Neuronal stem cell (in vitro differentiated cells): ENCODE measurements at regions not wholly inside any gene's neighbourhood (a gene's known extent, or its start where the extent isn't known, plus 50 kb on each side); places are given as distances from the start of the nearest gene placed in this dataset.

Source experiments
- DNase-seq: peaks from one replicate; pipeline ENCODE4 v3.0.0-alpha.2; 2013; ENCODE audit warnings: low spot score
- H2AFZ ChIP-seq: one replicate; pipeline ENCODE4 v1.6.1; 2013; ENCODE audit warnings: mild to moderate bottlenecking, low read length, inconsistent platforms
- H2AK5ac ChIP-seq: 2 replicates; pipeline ENCODE4 v1.6.1; 2013; ENCODE audit warnings: low read depth, mild to moderate bottlenecking, inconsistent platforms, low read length, moderate library complexity, mixed read lengths
- H2BK120ac ChIP-seq: 2 replicates; pipeline ENCODE4 v1.6.1; 2013; ENCODE audit warnings: low read depth, mild to moderate bottlenecking, inconsistent platforms, low read length, moderate library complexity, mixed read lengths
- H2BK12ac ChIP-seq: one replicate; pipeline ENCODE4 v1.6.1; 2013; ENCODE audit warnings: low read length, inconsistent platforms
- H2BK15ac ChIP-seq: 2 replicates; pipeline ENCODE4 v1.6.1; 2013; ENCODE audit warnings: mild to moderate bottlenecking, low read length, inconsistent platforms, mixed read lengths
- H2BK5ac ChIP-seq: one replicate; pipeline ENCODE4 v1.6.1; 2013; ENCODE audit warnings: inconsistent platforms, mild to moderate bottlenecking, low read length, moderate library complexity
- H3K14ac ChIP-seq: one replicate; pipeline ENCODE4 v1.6.1; 2013; ENCODE audit warnings: low read length, inconsistent platforms
- H3K18ac ChIP-seq: 2 replicates; pipeline ENCODE4 v1.6.1; 2013; ENCODE audit warnings: low read length, inconsistent platforms
- H3K23ac ChIP-seq: 2 replicates; pipeline ENCODE4 v1.6.1; 2013; ENCODE audit warnings: low read depth, mild to moderate bottlenecking, mixed read lengths, low read length, inconsistent platforms; ENCODE audit not compliant: poor library complexity
- H3K27ac ChIP-seq: replicated peaks from 3 replicates; pipeline ENCODE4 v1.5.1; 2013; ENCODE audit warnings: low read length, inconsistent platforms
- H3K27me3 ChIP-seq, 3 experiments: 2 replicates each; pipeline ENCODE4 v1.6.1; 2013; ENCODE audit warnings: low read length in 3 of 3, mild to moderate bottlenecking in 2 of 3, inconsistent platforms in 1 of 3, low read depth in 1 of 3, mixed read lengths in 1 of 3, moderate library complexity in 1 of 3; ENCODE audit not compliant: control insufficient read depth in 3 of 3, insufficient read depth in 3 of 3
- H3K36me3 ChIP-seq, 2 donors: replicated peaks in 1 of 2; 2 replicates each; pipeline ENCODE4 v1.6.1; 2013; ENCODE audit warnings: low read length in 2 of 2; ENCODE audit not compliant: control insufficient read depth in 2 of 2, insufficient read depth in 2 of 2
- H3K4ac ChIP-seq: 2 replicates; pipeline ENCODE4 v1.6.1; 2013; ENCODE audit warnings: inconsistent platforms, mild to moderate bottlenecking, low read length, moderate library complexity
- H3K4me1 ChIP-seq, 2 donors: 1 replicate in 1 of 2; 2 replicates in 1 of 2; pipeline ENCODE4 v1.6.1; 2013; ENCODE audit warnings: low read length in 2 of 2, low read depth in 1 of 2; ENCODE audit not compliant: control insufficient read depth in 2 of 2, insufficient read depth in 1 of 2
- H3K4me2 ChIP-seq: one replicate; pipeline ENCODE4 v1.6.1; 2013; ENCODE audit warnings: mild to moderate bottlenecking, low read length, inconsistent platforms; ENCODE audit not compliant: insufficient read depth, poor library complexity, severe bottlenecking
- H3K4me3 ChIP-seq, 2 donors: 2 replicates each; pipeline ENCODE4 v1.5.1; 2013; ENCODE audit warnings: low read length in 2 of 2, mild to moderate bottlenecking in 2 of 2, inconsistent platforms in 1 of 2, moderate library complexity in 1 of 2
- H3K79me1 ChIP-seq: one replicate; pipeline ENCODE4 v1.6.1; 2013; ENCODE audit warnings: low read depth, mild to moderate bottlenecking, inconsistent platforms, low read length, moderate library complexity
- H3K9ac ChIP-seq: one replicate; pipeline ENCODE4 v1.6.1; 2013; ENCODE audit warnings: mild to moderate bottlenecking, low read depth, low read length, inconsistent platforms; ENCODE audit not compliant: poor library complexity
- H3K9me3 ChIP-seq, 2 donors: replicated peaks in 1 of 2; 2 replicates each; pipeline versions ENCODE3 to v1.6.1; 2013; ENCODE audit warnings: low read length in 2 of 2, mild to moderate bottlenecking in 2 of 2, inconsistent platforms in 1 of 2, low read depth in 1 of 2, mixed read lengths in 1 of 2, moderate library complexity in 1 of 2; ENCODE audit not compliant: control insufficient read depth in 2 of 2, insufficient read depth in 1 of 2
- H4K8ac ChIP-seq: one replicate; pipeline ENCODE4 v1.6.1; 2013; ENCODE audit warnings: low read depth, mild to moderate bottlenecking, inconsistent platforms, low read length, moderate library complexity
- H4K91ac ChIP-seq: one replicate; pipeline ENCODE4 v1.6.1; 2013; ENCODE audit warnings: low read length, low read depth, mild to moderate bottlenecking, inconsistent platforms; ENCODE audit not compliant: poor library complexity
- WGBS, 2 donors: extraction: QIAGEN DNeasy Blood & Tissue Kit; methylation state at CpG; one replicate each; pipeline ENCODE4 v1.1.7; 2013; ENCODE audit warnings: missing lambda C conversion rate in 2 of 2, mixed read lengths in 1 of 2; ENCODE audit not compliant: insufficient read length in 2 of 2, insufficient replicate concordance in 1 of 2; ENCODE audit errors: extremely low coverage in 2 of 2; 5-methylcytosine and 5-hydroxymethylcytosine counted together

DNA sequence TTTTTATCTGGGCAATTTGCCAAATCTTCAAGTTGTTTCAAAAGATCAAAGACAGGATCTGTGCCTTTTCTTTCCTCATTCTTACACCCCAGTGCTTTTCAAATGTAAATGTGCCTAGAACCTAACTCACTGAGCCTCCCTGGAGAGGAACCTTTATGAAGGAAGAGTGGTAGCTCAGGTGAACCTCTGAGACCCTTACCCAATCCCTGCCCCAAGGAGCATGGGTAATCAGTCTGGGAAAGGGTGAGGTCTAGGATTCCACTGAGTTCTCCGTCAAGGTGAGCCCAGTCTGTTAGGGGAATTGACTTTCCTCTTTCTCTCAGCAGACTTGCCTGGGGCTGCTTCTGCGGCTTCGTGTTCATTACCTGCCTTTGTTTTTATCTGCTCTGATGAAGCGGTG, 88.1 kb upstream of the MAP4K4 start:
- H3K4me2 ChIP-seq: no peak overlapping the region
- H3K27ac ChIP-seq: no peak overlapping the region
- H3K9ac ChIP-seq: no peak overlapping the region
- H3K9me3 ChIP-seq: no peaks in the 10 kb centered on the region
- no CpG with 5 or more reads among the region's 4 CpGs for WGBS, 2 donors
- no peak overlapping the region for H2BK5ac ChIP-seq
- no peaks in the 10 kb centered on the region for H3K4me1 ChIP-seq
- H3K36me3 ChIP-seq: no peaks in the 10 kb centered on the region
- H3K79me1 ChIP-seq: no peaks in the 10 kb centered on the region
- no peak overlapping the region for H2AFZ ChIP-seq
- H3K23ac ChIP-seq: no peak overlapping the region
- no peak overlapping the region for H3K14ac ChIP-seq
- no peak overlapping the region for H2BK12ac ChIP-seq
- H2AK5ac ChIP-seq: no peak overlapping the region
- H4K8ac ChIP-seq: no peak overlapping the region
- no peak for DNase-seq
- H3K4me3 ChIP-seq: no peak overlapping the region
- no peak overlapping the region for H2BK15ac ChIP-seq
- H3K18ac ChIP-seq: no peak overlapping the region
- no peak overlapping the region for H2BK120ac ChIP-seq
- H3K4ac ChIP-seq: no peak overlapping the region
- H4K91ac ChIP-seq: no peak overlapping the region
- no peaks in the 10 kb centered on the region for H3K27me3 ChIP-seq

DNA sequence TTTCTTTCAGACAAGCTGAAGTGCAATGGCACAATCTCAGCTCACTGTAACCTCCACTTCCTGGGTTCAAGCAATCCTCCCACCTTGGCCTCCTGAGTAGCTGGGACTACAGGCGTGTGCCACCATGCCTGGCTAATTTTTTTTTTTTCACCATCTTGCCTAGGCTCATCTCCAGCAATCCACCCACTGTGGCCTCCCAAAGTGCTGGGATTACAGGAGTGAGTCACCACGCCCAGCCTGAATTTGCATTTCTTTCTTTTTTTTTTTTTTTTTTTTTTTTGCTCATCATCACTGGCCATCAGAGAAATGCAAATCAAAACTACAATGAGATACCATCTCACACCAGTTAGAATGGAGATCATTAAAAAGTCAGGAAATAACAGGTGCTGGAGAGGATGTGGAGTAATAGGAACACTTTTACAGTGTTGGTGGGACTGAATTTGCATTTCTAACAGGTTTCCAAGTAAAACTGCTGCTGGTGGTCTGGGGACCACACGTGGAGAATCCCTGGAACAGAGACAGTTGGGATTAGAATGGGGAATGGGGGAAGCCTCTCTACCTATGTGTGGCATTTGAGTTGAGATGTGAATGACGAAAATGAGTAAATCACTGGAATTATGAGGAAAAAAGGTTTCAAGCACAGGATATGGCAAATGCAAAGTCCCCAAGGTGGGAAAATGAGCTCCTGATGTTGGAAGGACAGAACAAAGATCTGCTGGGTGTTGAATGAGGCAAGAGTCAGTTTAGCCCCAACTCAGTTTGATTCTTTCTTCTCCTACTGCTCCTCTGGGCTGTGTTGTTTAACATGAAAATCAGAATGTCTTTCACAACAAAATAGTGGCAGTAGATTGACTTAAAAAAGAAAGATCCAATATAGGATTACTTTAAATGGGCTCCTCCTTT, 88.8 kb upstream of the MAP4K4 start:
- no CpG with 5 or more reads among the region's 4 CpGs for WGBS, 2 donors

DNA sequence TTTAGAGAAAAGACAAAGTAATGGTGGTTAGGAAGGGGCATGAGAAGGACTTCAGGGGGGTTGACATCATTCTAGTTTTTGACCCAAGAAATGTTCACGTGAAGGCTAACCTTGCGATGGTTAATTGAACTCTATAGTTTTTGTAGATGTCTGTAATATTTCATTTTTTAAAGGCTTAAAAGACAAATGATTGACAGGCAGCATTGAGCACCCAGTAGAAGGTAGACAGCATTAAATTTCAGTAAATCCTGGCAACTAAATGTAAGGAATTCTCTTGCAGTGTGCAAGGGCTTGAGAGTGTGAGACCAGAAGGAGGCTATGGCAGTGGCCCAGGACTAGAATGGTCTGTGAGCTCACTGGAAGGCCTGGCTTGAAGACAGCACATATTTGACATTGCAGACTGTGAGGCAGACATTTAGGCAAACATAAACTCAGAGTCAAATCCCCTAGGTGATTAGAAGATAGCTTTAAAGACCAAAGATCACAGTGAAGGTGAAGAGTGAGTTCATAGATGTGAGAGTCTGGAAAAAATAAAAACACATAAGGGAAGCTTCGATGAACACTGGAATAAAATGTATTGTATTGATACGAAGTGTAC, 100.1 kb upstream of the MAP4K4 start:
- Histone ChIP-seq H3K4me1 (no peaks in the 10 kb centered on the region), H4K91ac (no peak overlapping the region), H3K4me2 (no peak overlapping the region), H3K9me3 (no peaks in the 10 kb centered on the region), H3K36me3 (no peaks in the 10 kb centered on the region), H3K9ac (no peak overlapping the region), H3K23ac (no peak overlapping the region), H4K8ac (no peak overlapping the region), H3K4ac (no peak overlapping the region), H3K18ac (no peak overlapping the region), H3K27me3 (no peaks in the 10 kb centered on the region), H3K27ac (no peak overlapping the region), H3K79me1 (no peaks in the 10 kb centered on the region), H2BK5ac (no peak overlapping the region), H3K14ac (no peak overlapping the region), H2BK12ac (no peak overlapping the region), H2BK15ac (no peak overlapping the region), H2AFZ (no peak overlapping the region), H3K4me3 (no peak overlapping the region), H2AK5ac (no peak overlapping the region), H2BK120ac (no peak overlapping the region)
- WGBS, 2 donors: no CpG with 5 or more reads among the region's 4 CpGs
- DNase-seq: no peak

More for the DNA sequence above, 88.8 kb upstream of the MAP4K4 start:
- Histone ChIP-seq H2AK5ac (no peak overlapping the region), H2BK5ac (no peak overlapping the region), H3K9ac (no peak overlapping the region), H3K9me3 (no peaks in the 10 kb centered on the region), H3K4me3 (no peak overlapping the region), H3K4ac (no peak overlapping the region), H2BK12ac (no peak overlapping the region), H3K27me3 (no peaks in the 10 kb centered on the region), H4K8ac (no peak overlapping the region), H3K14ac (no peak overlapping the region), H3K4me2 (no peak overlapping the region), H2AFZ (no peak overlapping the region), H3K79me1 (no peaks in the 10 kb centered on the region), H3K36me3 (no peaks in the 10 kb centered on the region), H4K91ac (no peak overlapping the region), H3K18ac (no peak overlapping the region), H3K27ac (no peak overlapping the region), H2BK120ac (no peak overlapping the region), H3K23ac (no peak overlapping the region), H2BK15ac (no peak overlapping the region), H3K4me1 (no peaks in the 10 kb centered on the region)
- no peak for DNase-seq

DNA sequence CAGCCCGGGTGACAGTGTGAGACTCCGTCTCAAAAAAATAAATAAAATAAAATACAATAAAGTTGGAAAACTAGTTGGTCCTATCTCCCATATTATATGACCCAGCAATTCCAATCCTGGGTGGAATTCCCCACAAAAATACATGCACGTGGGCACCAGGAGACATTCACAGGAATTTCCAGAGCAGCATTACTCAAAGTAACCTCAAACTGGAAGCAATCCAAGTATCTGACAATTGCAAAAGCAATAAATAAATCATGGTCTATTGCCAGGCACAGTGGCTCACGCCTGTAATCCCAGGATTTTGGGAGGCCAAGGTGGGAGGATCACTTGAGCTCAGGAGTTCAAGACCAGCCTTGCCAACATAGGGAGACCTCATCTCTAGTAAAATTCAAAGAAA, 101.2 kb upstream of the MAP4K4 start:
- H3K9me3 ChIP-seq: no peaks in the 10 kb centered on the region
- no peak overlapping the region for H2BK12ac ChIP-seq
- H2AK5ac ChIP-seq: no peak overlapping the region
- H3K18ac ChIP-seq: no peak overlapping the region
- no peak overlapping the region for H3K27ac ChIP-seq
- no peak overlapping the region for H3K4ac ChIP-seq
- no peak overlapping the region for H2BK15ac ChIP-seq
- no peak for DNase-seq
- no peak overlapping the region for H2BK5ac ChIP-seq
- no peaks in the 10 kb centered on the region for H3K27me3 ChIP-seq
- no CpG with 5 or more reads among the region's 4 CpGs for WGBS, 2 donors
- H3K79me1 ChIP-seq: no peaks in the 10 kb centered on the region
- no peaks in the 10 kb centered on the region for H3K36me3 ChIP-seq
- no peak overlapping the region for H4K8ac ChIP-seq
- no peaks in the 10 kb centered on the region for H3K4me1 ChIP-seq
- no peak overlapping the region for H2AFZ ChIP-seq
- no peak overlapping the region for H4K91ac ChIP-seq
- no peak overlapping the region for H3K23ac ChIP-seq
- no peak overlapping the region for H3K4me2 ChIP-seq
- H3K14ac ChIP-seq: no peak overlapping the region
- H3K9ac ChIP-seq: no peak overlapping the region
- H3K4me3 ChIP-seq: no peak overlapping the region
- no peak overlapping the region for H2BK120ac ChIP-seq
